ENCODE measurements at regions not wholly inside any gene's neighbourhood (a gene's known extent, or its start where the extent isn't known, plus 50 kb on each side); places are given as distances from the start of the nearest gene placed in this dataset.
A peak's percentile ranks its signal among the peaks of the same experiment; 100 is the strongest.

- intact Hi-C loops (cut with micrococcal nuclease) = loop anchor here (10.0 kb wide), 1 partner anchor 89 kb away; no protein-coding TSS in a partner anchor
- Histone ChIP-seq H3K36me3 (ENCODE audit: control insufficient read depth, insufficient read depth, low read length) (no peaks in the 10 kb centered on the region), H3K4me3 (ENCODE audit: low read length) (no peak overlapping the region), H3K4me1 (ENCODE audit: control insufficient read depth, insufficient read depth, low read length) (peaks cover 65% of the 10 kb centered on the region), H3K27ac (ENCODE audit: low read length) (peak overlapping the region; percentile 46), H3K9me3 (ENCODE audit: control insufficient read depth, insufficient read depth, low read length) (no peaks in the 10 kb centered on the region), H3K27me3 (ENCODE audit: control insufficient read depth, insufficient read depth, low read length) (peaks cover 21% of the 10 kb centered on the region)
- ATAC-seq (peak in 1 of 3 donors; percentile 24), DNase-seq (no peak)
- Mint-ChIP-seq H3K36me3 (no peaks in the 10 kb centered on the region), H3K9me3 (no peaks in the 10 kb centered on the region), H3K4me3 (peak overlapping the region; percentile 61), H3K27ac (peak overlapping the region in 1 of 2 donors; percentile 59), H3K27me3 (ENCODE audit: low read depth in 2 of 2) (no peaks in the 10 kb centered on the region), H3K4me1 (peaks cover 25% of the 10 kb centered on the region in 2 donors)
- 82% methylated on average over 10 of the region's 12 CpGs for WGBS (ENCODE audit: insufficient coverage)
- TF ChIP-seq CTCF (IDR thresholded peaks at IDR 0.05) = no peak
These were observed 165.7 kb upstream of the IRF2BP2 start for GRCh38 chr1:234775477-234776246.

DNA sequence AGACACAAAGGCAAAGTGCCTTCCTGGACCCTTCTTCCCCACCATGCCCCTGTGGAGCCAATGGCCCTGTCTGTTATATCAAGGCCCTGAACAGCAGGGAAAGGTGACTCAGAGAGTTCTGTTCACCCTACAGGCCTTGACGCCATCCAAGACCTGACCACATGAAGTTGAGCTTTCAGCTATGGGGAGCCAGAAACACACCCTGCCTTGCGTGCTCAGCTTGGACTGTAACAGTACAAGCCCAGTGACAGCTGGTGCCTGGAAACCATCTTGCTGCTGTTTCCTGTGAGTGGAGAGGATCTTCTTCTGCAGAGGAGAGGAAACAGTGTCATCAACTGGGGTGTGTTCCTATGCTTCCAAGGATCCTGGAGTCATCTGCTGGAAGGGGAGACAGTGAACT, 165.0 kb upstream of the IRF2BP2 start:
- no peaks in the 10 kb centered on the region for H3K9me3 ChIP-seq (ENCODE audit: control insufficient read depth, insufficient read depth, low read length)
- H3K4me1 ChIP-seq (ENCODE audit: control insufficient read depth, insufficient read depth, low read length) = peaks cover 70% of the 10 kb centered on the region
- Mint-ChIP-seq H3K27me3 (ENCODE audit: low read depth in 2 of 2) (no peaks in the 10 kb centered on the region), H3K4me3 (peak overlapping the region; percentile 25), H3K27ac (peak overlapping the region in 1 of 2 donors; percentile 59), H3K36me3 (no peaks in the 10 kb centered on the region), H3K4me1 (peaks cover 25 to 32% of the 10 kb centered on the region in 2 donors), H3K9me3 (no peaks in the 10 kb centered on the region)
- no peaks in the 10 kb centered on the region for H3K36me3 ChIP-seq (ENCODE audit: control insufficient read depth, insufficient read depth, low read length)
- peaks cover 15% of the 10 kb centered on the region for H3K27me3 ChIP-seq (ENCODE audit: control insufficient read depth, insufficient read depth, low read length)
- intact Hi-C loops (cut with micrococcal nuclease) = loop anchor here (10.0 kb wide), 1 partner anchor 90 kb away; no protein-coding TSS in a partner anchor
- TF ChIP-seq CTCF (IDR thresholded peaks at IDR 0.05) = no peak
- H3K27ac ChIP-seq (ENCODE audit: low read length) = peak overlapping the region; percentile 46
- H3K4me3 ChIP-seq (ENCODE audit: low read length) = no peak overlapping the region
- WGBS (ENCODE audit: insufficient coverage) = 86% methylated on average over 2 of the region's 2 CpGs
- peak in 1 of 3 donors; percentile 11 for ATAC-seq
- peak in 1 of 2 donors; percentile 23 for DNase-seq

DNA sequence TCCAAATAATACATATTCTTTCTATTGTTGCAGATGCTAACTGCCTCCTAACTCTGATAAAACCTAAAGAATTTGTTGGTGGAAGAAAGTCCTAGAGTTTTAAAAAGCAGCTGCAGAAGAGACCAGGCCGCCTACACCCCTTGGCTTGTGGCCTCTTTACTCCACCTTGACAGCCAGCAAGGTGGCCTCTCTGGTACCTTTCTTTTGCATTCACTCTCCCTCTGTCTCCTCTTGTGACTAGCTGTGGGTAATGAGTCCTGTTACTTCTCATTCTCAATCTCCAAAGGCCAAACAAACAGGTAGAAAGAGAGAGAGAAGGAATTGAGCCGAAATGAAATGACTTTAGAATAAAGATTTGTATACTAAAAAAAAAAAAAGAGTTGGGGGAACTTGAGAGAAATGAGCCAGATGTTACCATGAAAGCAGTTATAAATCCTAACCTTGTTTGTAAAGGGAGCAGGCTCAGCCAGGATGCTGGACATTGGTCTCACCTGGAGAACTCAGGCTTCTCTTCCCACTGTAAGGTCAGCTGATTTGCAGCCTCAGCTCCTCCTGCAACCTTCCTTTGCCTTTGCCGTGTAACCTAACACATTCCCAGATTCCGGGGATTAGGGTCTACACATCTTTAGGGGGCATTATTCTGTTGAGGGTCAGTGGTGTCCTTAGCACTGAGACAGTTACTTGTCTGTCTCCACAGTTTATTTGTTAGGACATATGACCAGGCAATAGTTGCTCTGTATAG, 164.1 kb upstream of the IRF2BP2 start:
- Mint-ChIP-seq H3K27ac (peak overlapping the region in 1 of 2 donors; percentile 41), H3K27me3 (ENCODE audit: low read depth in 2 of 2) (peaks cover 0 to 7% of the 10 kb centered on the region in 2 donors), H3K4me1 (peaks cover 33 to 38% of the 10 kb centered on the region in 2 donors), H3K9me3 (no peaks in the 10 kb centered on the region), H3K4me3 (peak overlapping the region; percentile 35), H3K36me3 (no peaks in the 10 kb centered on the region)
- intact Hi-C loops (cut with micrococcal nuclease) = loop anchor here (2.0 to 10.0 kb wide), 3 partner anchors 15 to 239 kb away; no protein-coding TSS in a partner anchor
- no peak for DNase-seq
- Histone ChIP-seq H3K27ac (ENCODE audit: low read length) (no peak overlapping the region), H3K36me3 (ENCODE audit: control insufficient read depth, insufficient read depth, low read length) (no peaks in the 10 kb centered on the region), H3K27me3 (ENCODE audit: control insufficient read depth, insufficient read depth, low read length) (peaks cover 11% of the 10 kb centered on the region), H3K9me3 (ENCODE audit: control insufficient read depth, insufficient read depth, low read length) (no peaks in the 10 kb centered on the region), H3K4me3 (ENCODE audit: low read length) (no peak overlapping the region), H3K4me1 (ENCODE audit: control insufficient read depth, insufficient read depth, low read length) (peaks cover 73% of the 10 kb centered on the region)
- no peak for ATAC-seq
- no peak for TF ChIP-seq CTCF (IDR thresholded peaks at IDR 0.05)
- 92% methylated on average over 3 of the region's 4 CpGs for WGBS (ENCODE audit: insufficient coverage)
